IMR-90 (cell line): ENCODE measurements at regions not wholly inside any gene's neighbourhood (a gene's known extent, or its start where the extent isn't known, plus 50 kb on each side); places are given as distances from the start of the nearest gene placed in this dataset.

Experiments used
- BHLHE40 ChIP-seq: fragments of 150-350 bp; IDR thresholded peaks from 2 replicates; pipeline ENCODE4 v1.6.1; 2016; ENCODE audit warnings: mild to moderate bottlenecking, low read depth, low read length
- CEBPB ChIP-seq: IDR thresholded peaks from 2 replicates; pipeline ENCODE4 v1.6.1; 2012; ENCODE audit warnings: low read depth, low read length, improper control_type of control experiment
- CHD1 ChIP-seq: IDR thresholded peaks from 2 replicates; pipeline ENCODE4 v1.6.1; 2012; ENCODE audit warnings: low read depth, low read length, improper control_type of control experiment
- ELK1 ChIP-seq: fragments of 150-350 bp; IDR thresholded peaks from 2 replicates; pipeline ENCODE4 v1.6.1; 2016; ENCODE audit warnings: low read depth, mild to moderate bottlenecking, low read length, moderate library complexity, borderline replicate concordance
- FOS ChIP-seq: fragments of 150-350 bp; IDR thresholded peaks from 2 replicates; pipeline ENCODE4 v1.6.1; 2016; ENCODE audit warnings: low read depth, low read length
- MXI1 ChIP-seq: IDR thresholded peaks from 2 replicates; pipeline ENCODE4 v1.6.1; 2012; ENCODE audit warnings: low read depth, mild to moderate bottlenecking, low read length, moderate library complexity, borderline replicate concordance
- NFE2L2 ChIP-seq: fragments of 150-350 bp; IDR thresholded peaks from 2 replicates; pipeline ENCODE4 v1.6.1; 2016; ENCODE audit warnings: low read depth, mild to moderate bottlenecking, low read length
- POLR2A ChIP-seq: IDR thresholded peaks from 2 replicates; pipeline ENCODE4 v1.6.1; 2012; ENCODE audit warnings: mild to moderate bottlenecking, low read depth, low read length
- RAD21 ChIP-seq: IDR thresholded peaks from 2 replicates; pipeline ENCODE4 v1.6.1; 2012; ENCODE audit warnings: low read length, improper control_type of control experiment
- RCOR1 ChIP-seq: IDR thresholded peaks from 2 replicates; pipeline ENCODE4 v1.6.1; 2012; ENCODE audit warnings: mild to moderate bottlenecking, low read length, improper control_type of control experiment; ENCODE audit not compliant: insufficient replicate concordance
- RFX5 ChIP-seq: IDR thresholded peaks from 2 replicates; pipeline ENCODE4 v1.8.0; 2012; ENCODE audit warnings: low read depth, mild to moderate bottlenecking, low read length, moderate library complexity
- SMC3 ChIP-seq: fragments of 150-350 bp; IDR thresholded peaks from 2 replicates; pipeline ENCODE4 v1.6.1; 2016; ENCODE audit warnings: low read depth, mild to moderate bottlenecking, antibody characterized with exemption, low read length, moderate library complexity
- USF2 ChIP-seq: fragments of 150-350 bp; IDR thresholded peaks from 2 replicates; pipeline ENCODE4 v1.6.1; 2017; ENCODE audit warnings: mild to moderate bottlenecking, antibody characterized with exemption, low read length, low read depth
- TF ChIP-seq, protein P1 (sequence below): conservative IDR thresholded peaks from 2 replicates; pipeline ENCODE4 v1.5.1; 2012; ENCODE audit warnings: mild to moderate bottlenecking, low read depth, low read length, improper control_type of control experiment

- TF ChIP-seq, protein P1, sequence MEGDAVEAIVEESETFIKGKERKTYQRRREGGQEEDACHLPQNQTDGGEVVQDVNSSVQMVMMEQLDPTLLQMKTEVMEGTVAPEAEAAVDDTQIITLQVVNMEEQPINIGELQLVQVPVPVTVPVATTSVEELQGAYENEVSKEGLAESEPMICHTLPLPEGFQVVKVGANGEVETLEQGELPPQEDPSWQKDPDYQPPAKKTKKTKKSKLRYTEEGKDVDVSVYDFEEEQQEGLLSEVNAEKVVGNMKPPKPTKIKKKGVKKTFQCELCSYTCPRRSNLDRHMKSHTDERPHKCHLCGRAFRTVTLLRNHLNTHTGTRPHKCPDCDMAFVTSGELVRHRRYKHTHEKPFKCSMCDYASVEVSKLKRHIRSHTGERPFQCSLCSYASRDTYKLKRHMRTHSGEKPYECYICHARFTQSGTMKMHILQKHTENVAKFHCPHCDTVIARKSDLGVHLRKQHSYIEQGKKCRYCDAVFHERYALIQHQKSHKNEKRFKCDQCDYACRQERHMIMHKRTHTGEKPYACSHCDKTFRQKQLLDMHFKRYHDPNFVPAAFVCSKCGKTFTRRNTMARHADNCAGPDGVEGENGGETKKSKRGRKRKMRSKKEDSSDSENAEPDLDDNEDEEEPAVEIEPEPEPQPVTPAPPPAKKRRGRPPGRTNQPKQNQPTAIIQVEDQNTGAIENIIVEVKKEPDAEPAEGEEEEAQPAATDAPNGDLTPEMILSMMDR, result no peak
- no peak for TF ChIP-seq POLR2A
- no peak for TF ChIP-seq USF2
- no peak for TF ChIP-seq CEBPB
- TF ChIP-seq BHLHE40, result no peak
- TF ChIP-seq SMC3, result no peak
- TF ChIP-seq RAD21, result no peak
- no peak for TF ChIP-seq NFE2L2
- no peak for TF ChIP-seq CHD1
- no peak for TF ChIP-seq RCOR1
- TF ChIP-seq MXI1, result no peak
- TF ChIP-seq RFX5, result no peak
- no peak for TF ChIP-seq FOS
- TF ChIP-seq ELK1, result no peak
Measured at GRCh38 chr5:124054564-124054963, 542.6 kb downstream of the CSNK1G3 start.
